ENCODE measurements at regions not wholly inside any gene's neighbourhood (a gene's known extent, or its start where the extent isn't known, plus 50 kb on each side); places are given as distances from the start of the nearest gene placed in this dataset.

DNA sequence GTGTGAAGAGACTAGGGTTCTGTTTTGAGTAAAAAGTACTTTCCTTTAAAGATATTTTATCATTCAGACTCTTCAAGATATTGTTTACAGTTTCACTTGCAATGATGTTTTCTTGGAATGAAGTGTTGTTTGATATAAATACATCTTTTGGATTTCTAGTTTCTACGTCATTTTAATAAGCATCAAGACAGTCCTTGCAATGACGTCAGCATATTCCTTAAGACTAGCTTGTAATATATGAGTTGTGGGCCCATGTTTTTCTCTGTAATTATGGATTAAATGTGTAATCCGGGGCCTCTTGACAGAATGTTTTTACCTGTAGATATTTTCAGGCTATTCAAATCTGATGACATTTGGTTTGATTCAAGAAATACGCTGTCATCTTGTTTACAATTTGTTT is 66.1 kb downstream of the RBMX2 start:
- Histone ChIP-seq H3K27me3 (ENCODE audit: insufficient read depth, poor library complexity, severe bottlenecking) (no peaks in the 10 kb centered on the region), H3K27ac (replicated peaks) (no peak overlapping the region), H3K4me3 (replicated peaks; ENCODE audit: insufficient read depth, low read length) (no peak overlapping the region)
- DNase-seq (ENCODE audit: low read depth in 1 of 2, low spot score in 1 of 2): no peak
- TF ChIP-seq POLR2AphosphoS5 (IDR thresholded peaks at IDR 0.05; ENCODE audit: low read depth) (no peak), GABPA (IDR thresholded peaks at IDR 0.05; ENCODE audit: low read depth) (no peak), REST (IDR thresholded peaks at IDR 0.05; ENCODE audit: insufficient replicate concordance, low read depth) (no peak), CTCF (IDR thresholded peaks at IDR 0.05; ENCODE audit: insufficient read depth, low read length) (no peak), SPI1 (IDR thresholded peaks at IDR 0.05; ENCODE audit: borderline replicate concordance, low read depth) (no peak)

- TF ChIP-seq CTCF (IDR thresholded peaks at IDR 0.05; ENCODE audit: insufficient read depth, low read length) (no peak), POLR2AphosphoS5 (IDR thresholded peaks at IDR 0.05; ENCODE audit: low read depth) (no peak), REST (IDR thresholded peaks at IDR 0.05; ENCODE audit: insufficient replicate concordance, low read depth) (no peak), SPI1 (IDR thresholded peaks at IDR 0.05; ENCODE audit: borderline replicate concordance, low read depth) (no peak), GABPA (IDR thresholded peaks at IDR 0.05; ENCODE audit: low read depth) (no peak)
These were observed 66.7 kb downstream of the RBMX2 start for GRCh38 chrX:130468395-130468923.

GRCh38 chrX:130482871-130483270 is 81.1 kb downstream of the RBMX2 start:
- no peak for DNase-seq (ENCODE audit: low read depth in 1 of 2, low spot score in 1 of 2)
- TF ChIP-seq REST (IDR thresholded peaks at IDR 0.05; ENCODE audit: insufficient replicate concordance, low read depth): no peak
- TF ChIP-seq CTCF (IDR thresholded peaks at IDR 0.05; ENCODE audit: insufficient read depth, low read length): no peak
- TF ChIP-seq SPI1 (IDR thresholded peaks at IDR 0.05; ENCODE audit: borderline replicate concordance, low read depth): no peak
- no peak for TF ChIP-seq POLR2AphosphoS5 (IDR thresholded peaks at IDR 0.05; ENCODE audit: low read depth)
- TF ChIP-seq GABPA (IDR thresholded peaks at IDR 0.05; ENCODE audit: low read depth): no peak
- no peak overlapping the region for H3K27ac ChIP-seq (replicated peaks)
- H3K4me3 ChIP-seq (replicated peaks; ENCODE audit: insufficient read depth, low read length): no peak overlapping the region
- no peaks in the 10 kb centered on the region for H3K27me3 ChIP-seq (ENCODE audit: insufficient read depth, poor library complexity, severe bottlenecking)

More at GRCh38 chrX:130468395-130468923, 66.7 kb downstream of the RBMX2 start:
- H3K4me3 ChIP-seq (replicated peaks; ENCODE audit: insufficient read depth, low read length): no peak overlapping the region
- H3K27me3 ChIP-seq (ENCODE audit: insufficient read depth, poor library complexity, severe bottlenecking): no peaks in the 10 kb centered on the region
- H3K27ac ChIP-seq (replicated peaks): no peak overlapping the region
- no peak for DNase-seq (ENCODE audit: low read depth in 1 of 2, low spot score in 1 of 2)
